H54 (cell line): ENCODE measurements at regions not wholly inside any gene's neighbourhood (a gene's known extent, or its start where the extent isn't known, plus 50 kb on each side); places are given as distances from the start of the nearest gene placed in this dataset.

Experiments used
- DNase-seq: peaks from one replicate; pipeline ENCODE4 v3.0.0; 2011; ENCODE audit warnings: low spot score, mixed read lengths; ENCODE audit not compliant: insufficient read length
- FAIRE-seq: peaks from 3 replicates; lab custom pipeline; 2011; peaks lifted over from hg19 to GRCh38; lab: Jason Lieb, UNC
- POLR2A ChIP-seq: IDR thresholded peaks from 2 replicates; pipeline ENCODE4 v1.6.1; 2011; ENCODE audit warnings: low read depth, mild to moderate bottlenecking, low read length

- no peak for DNase-seq
- FAIRE-seq, result no peak
- no peak for TF ChIP-seq POLR2A
These were observed 147.8 kb downstream of the OMA1 start for GRCh38 chr1:58398714-58399113.

- DNase-seq, result peak; percentile 36
- no peak for FAIRE-seq
- no peak for TF ChIP-seq POLR2A
These were observed 149.2 kb downstream of the OMA1 start for GRCh38 chr1:58397187-58397820.

GRCh38 chr1:58396150-58396549 is 150.4 kb downstream of the OMA1 start:
- no peak for FAIRE-seq
- no peak for TF ChIP-seq POLR2A
- DNase-seq, result no peak

GRCh38 chr1:58395355-58395754 is 151.2 kb downstream of the OMA1 start:
- no peak for TF ChIP-seq POLR2A
- FAIRE-seq (peak; percentile 36), DNase-seq (peak; percentile 57)

GRCh38 chr1:58392083-58392482 is 154.4 kb downstream of the OMA1 start:
- DNase-seq, result no peak
- no peak for FAIRE-seq
- no peak for TF ChIP-seq POLR2A

GRCh38 chr1:58391514-58391913 is 155.0 kb downstream of the OMA1 start:
- FAIRE-seq (no peak), DNase-seq (no peak)
- no peak for TF ChIP-seq POLR2A

GRCh38 chr1:58391056-58391455 is 155.5 kb downstream of the OMA1 start:
- no peak for FAIRE-seq
- no peak for TF ChIP-seq POLR2A
- no peak for DNase-seq

GRCh38 chr1:58390091-58390490 is 156.4 kb downstream of the OMA1 start:
- TF ChIP-seq POLR2A, result no peak
- DNase-seq (no peak), FAIRE-seq (no peak)

- no peak for FAIRE-seq
- DNase-seq, result no peak
- TF ChIP-seq POLR2A, result no peak
These were observed 166.2 kb downstream of the OMA1 start for GRCh38 chr1:58380345-58380744.

- no peak for TF ChIP-seq POLR2A
- FAIRE-seq, result no peak
- DNase-seq, result no peak
These were observed 179.3 kb downstream of the OMA1 start for GRCh38 chr1:58367217-58367616.

GRCh38 chr1:58365328-58365727 is 181.2 kb downstream of the OMA1 start:
- FAIRE-seq (no peak), DNase-seq (no peak)
- TF ChIP-seq POLR2A, result no peak

- TF ChIP-seq POLR2A, result no peak
- DNase-seq (no peak), FAIRE-seq (no peak)
These were observed 182.9 kb downstream of the OMA1 start for GRCh38 chr1:58363585-58363984.

- DNase-seq, result no peak
- no peak for TF ChIP-seq POLR2A
- no peak for FAIRE-seq
These were observed 185.4 kb downstream of the OMA1 start for GRCh38 chr1:58361134-58361533.

GRCh38 chr1:58358346-58358745 is 188.2 kb downstream of the OMA1 start:
- DNase-seq, result no peak
- TF ChIP-seq POLR2A, result no peak
- FAIRE-seq, result no peak

GRCh38 chr1:58356402-58356801 is 190.1 kb downstream of the OMA1 start:
- no peak for FAIRE-seq

More at GRCh38 chr1:58356402-58356801, 190.1 kb downstream of the OMA1 start:
- DNase-seq, result no peak
- no peak for TF ChIP-seq POLR2A
